IMR-90 (cell line): ENCODE measurements at regions not wholly inside any gene's neighbourhood (a gene's known extent, or its start where the extent isn't known, plus 50 kb on each side); places are given as distances from the start of the nearest gene placed in this dataset.

Experiments
- ATAC-seq: fragments of 200-7000 bp; cut with Tn5 transposase; 2 replicates; pipeline ENCODE4 v1.9.1; 2020; ENCODE audit warnings: low read depth, mild to moderate bottlenecking, moderate library complexity
- BruUV-seq: library from RNA; stranded (reverse); fragments of 400-500 nt; replicated peaks from 2 replicates; lab custom pipeline; 2021; lab: Mats Ljungman, UMichigan
- CTCF ChIA-PET: fragments of 300-600 bp; formaldehyde crosslinking; extraction: SDS; loops from one replicate; lab custom pipeline; 2021; ENCODE audit warnings: antibody characterized with exemption; lab: Yijun Ruan, JAX
- POLR2A ChIA-PET: fragments of 300-600 bp; sonication (Branson Sonifier 250); formaldehyde crosslinking; loops from one replicate; lab custom pipeline; 2022; ENCODE audit warnings: antibody characterized with exemption; ENCODE audit not compliant: unreplicated experiment; lab: Charles Lee
- DNase-seq: peaks from one replicate; pipeline ENCODE4 v3.0.0; 2013
- H2AFZ ChIP-seq: replicated peaks from 2 replicates; pipeline ENCODE3; 2013; ENCODE audit warnings: low read length, mild to moderate bottlenecking; ENCODE audit not compliant: poor library complexity
- H2AK5ac ChIP-seq: 2 replicates; pipeline ENCODE4 v1.6.1; 2013; ENCODE audit warnings: low read depth, low read length, inconsistent platforms
- H2AK9ac ChIP-seq: replicated peaks from 2 replicates; pipeline ENCODE3; 2013; ENCODE audit warnings: mild to moderate bottlenecking, low read depth, low read length, moderate library complexity; ENCODE audit not compliant: poor library complexity
- H2BK120ac ChIP-seq: 2 replicates; pipeline ENCODE4 v1.6.1; 2013; ENCODE audit warnings: low read depth, low read length, inconsistent platforms
- H2BK15ac ChIP-seq: 3 replicates; pipeline ENCODE4 v1.6.1; 2013; ENCODE audit warnings: low read depth, low read length, inconsistent platforms
- H2BK20ac ChIP-seq: 2 replicates; pipeline ENCODE4 v1.6.1; 2013; ENCODE audit warnings: low read depth, mild to moderate bottlenecking, inconsistent platforms, low read length, moderate library complexity
- H2BK5ac ChIP-seq: 2 replicates; pipeline ENCODE4 v1.6.1; 2013; ENCODE audit warnings: mild to moderate bottlenecking, low read depth, low read length, inconsistent platforms; ENCODE audit not compliant: poor library complexity, severe bottlenecking
- H3K14ac ChIP-seq: replicated peaks from 2 replicates; pipeline ENCODE4 v1.6.1; 2013; ENCODE audit warnings: low read depth, low read length, inconsistent platforms
- H3K18ac ChIP-seq: 2 replicates; pipeline ENCODE4 v1.6.1; 2013; ENCODE audit warnings: low read depth, low read length, control low read depth
- H3K23ac ChIP-seq: 2 replicates; pipeline ENCODE4 v1.6.1; 2013; ENCODE audit warnings: low read depth, low read length, inconsistent platforms
- H3K27ac ChIP-seq: 2 replicates; pipeline ENCODE4 v1.5.1; 2013; ENCODE audit warnings: mild to moderate bottlenecking, control low read depth, low read length; ENCODE audit not compliant: insufficient read depth
- H3K27me3 ChIP-seq: 2 replicates; pipeline ENCODE4 v1.6.1; 2013; ENCODE audit warnings: low read length; ENCODE audit not compliant: control insufficient read depth, insufficient read depth
- H3K36me3 ChIP-seq: 2 replicates; pipeline ENCODE4 v1.6.1; 2013; ENCODE audit warnings: low read length, mixed read lengths; ENCODE audit not compliant: control insufficient read depth, insufficient read depth
- H3K4ac ChIP-seq: 2 replicates; pipeline ENCODE4 v1.6.1; 2013; ENCODE audit warnings: low read depth, low read length, inconsistent platforms
- H3K4me1 ChIP-seq: 2 replicates; pipeline ENCODE4 v1.6.1; 2013; ENCODE audit warnings: low read length, mixed read lengths; ENCODE audit not compliant: control insufficient read depth, insufficient read depth
- H3K4me2 ChIP-seq: 2 replicates; pipeline ENCODE4 v1.6.1; 2013; ENCODE audit warnings: low read depth, mild to moderate bottlenecking, control low read depth, low read length, moderate library complexity
- H3K4me3 ChIP-seq: 2 replicates; pipeline ENCODE4 v1.5.1; 2013; ENCODE audit warnings: low read depth, mild to moderate bottlenecking, control low read depth, low read length, moderate library complexity; ENCODE audit not compliant: insufficient read depth
- H3K56ac ChIP-seq: 2 replicates; pipeline ENCODE4 v1.6.1; 2013; ENCODE audit warnings: low read length, inconsistent platforms; ENCODE audit not compliant: insufficient read depth; ENCODE audit errors: extremely low read depth
- H3K79me1 ChIP-seq, 2 experiments: 2 replicates each; pipeline ENCODE4 v1.6.1; 2013; ENCODE audit warnings: low read length in 2 of 2, inconsistent platforms in 1 of 2, low read depth in 1 of 2
- H3K9ac ChIP-seq: 2 replicates; pipeline ENCODE4 v1.6.1; 2013; ENCODE audit warnings: low read depth, low read length, control low read depth
- H3K9me1 ChIP-seq: 2 replicates; pipeline ENCODE4 v1.6.1; 2013; ENCODE audit warnings: low read length, inconsistent platforms; ENCODE audit not compliant: insufficient read depth
- H3K9me3 ChIP-seq: 2 replicates; pipeline ENCODE4 v1.6.1; 2013; ENCODE audit warnings: low read length; ENCODE audit not compliant: control insufficient read depth, insufficient read depth
- H4K20me1 ChIP-seq: 2 replicates; pipeline ENCODE4 v1.6.1; 2013; ENCODE audit warnings: low read length, inconsistent platforms; ENCODE audit not compliant: insufficient read depth
- H4K5ac ChIP-seq: 2 replicates; pipeline ENCODE4 v1.6.1; 2013; ENCODE audit warnings: mild to moderate bottlenecking, low read depth, low read length, control low read depth
- H4K8ac ChIP-seq, 2 experiments: 2 replicates each; pipeline ENCODE4 v1.6.1; 2013; ENCODE audit warnings: low read depth in 2 of 2, low read length in 2 of 2, control low read depth in 1 of 2, inconsistent platforms in 1 of 2
- H4K91ac ChIP-seq: 2 replicates; pipeline ENCODE4 v1.6.1; 2013; ENCODE audit warnings: low read depth, low read length, inconsistent platforms; ENCODE audit not compliant: insufficient read depth
- CEBPB ChIP-seq: IDR thresholded peaks from 2 replicates; pipeline ENCODE4 v1.6.1; 2012; ENCODE audit warnings: low read depth, low read length, improper control_type of control experiment
- CHD1 ChIP-seq: IDR thresholded peaks from 2 replicates; pipeline ENCODE4 v1.6.1; 2012; ENCODE audit warnings: low read depth, low read length, improper control_type of control experiment
- FOS ChIP-seq: fragments of 150-350 bp; IDR thresholded peaks from 2 replicates; pipeline ENCODE4 v1.6.1; 2016; ENCODE audit warnings: low read depth, low read length
- MAFK ChIP-seq: IDR thresholded peaks from 2 replicates; pipeline ENCODE4 v1.6.1; 2012; ENCODE audit warnings: low read depth, low read length, improper control_type of control experiment
- MAZ ChIP-seq: IDR thresholded peaks from 2 replicates; pipeline ENCODE4 v1.6.1; 2012; ENCODE audit warnings: low read depth, mild to moderate bottlenecking, low read length, improper control_type of control experiment, moderate library complexity, borderline replicate concordance
- MXI1 ChIP-seq: IDR thresholded peaks from 2 replicates; pipeline ENCODE4 v1.6.1; 2012; ENCODE audit warnings: low read depth, mild to moderate bottlenecking, low read length, moderate library complexity, borderline replicate concordance
- NFE2L2 ChIP-seq: fragments of 150-350 bp; IDR thresholded peaks from 2 replicates; pipeline ENCODE4 v1.6.1; 2016; ENCODE audit warnings: low read depth, mild to moderate bottlenecking, low read length
- RAD21 ChIP-seq: IDR thresholded peaks from 2 replicates; pipeline ENCODE4 v1.6.1; 2012; ENCODE audit warnings: low read length, improper control_type of control experiment
- RCOR1 ChIP-seq: IDR thresholded peaks from 2 replicates; pipeline ENCODE4 v1.6.1; 2012; ENCODE audit warnings: mild to moderate bottlenecking, low read length, improper control_type of control experiment; ENCODE audit not compliant: insufficient replicate concordance
- RFX5 ChIP-seq: IDR thresholded peaks from 2 replicates; pipeline ENCODE4 v1.8.0; 2012; ENCODE audit warnings: low read depth, mild to moderate bottlenecking, low read length, moderate library complexity
- WGBS, 2 experiments: methylation state at CpG; one replicate each; pipeline versions ENCODE4 v1.1.5 to v1.1.7; 2013; ENCODE audit warnings: missing lambda C conversion rate in 2 of 2; ENCODE audit not compliant: insufficient read length in 1 of 2; ENCODE audit errors: extremely low coverage in 2 of 2; 5-methylcytosine and 5-hydroxymethylcytosine counted together
- dilution Hi-C: fragments of 300-500 bp; cut with HindIII; formaldehyde crosslinking; loops from one replicate; pipeline ENCODE4 v1.14.3; 2018; ENCODE audit warnings: low sequenced_read_pairs; ENCODE audit not compliant: unreplicated experiment
- in situ Hi-C: fragments of 300-500 bp; cut with MboI; formaldehyde crosslinking; loops from 3 replicates; pipeline ENCODE4 v1.14.3; 2019; ENCODE audit warnings: low sequenced_read_pairs, inconsistent platforms, mixed read lengths
- intact Hi-C: fragments of 100-400 bp; cut with micrococcal nuclease; formaldehyde crosslinking; loops from 2 replicates; pipeline ENCODE4 v1.10.0; 2022
- TF ChIP-seq, protein P1 (sequence below): fragments of 150-350 bp; IDR thresholded peaks from 2 replicates; pipeline ENCODE4 v1.6.1; 2017; ENCODE audit warnings: mild to moderate bottlenecking, antibody characterized with exemption, low read length, low read depth
- TF ChIP-seq, protein P2 (sequence below): conservative IDR thresholded peaks from 2 replicates; pipeline ENCODE4 v1.5.1; 2012; ENCODE audit warnings: mild to moderate bottlenecking, low read depth, low read length, improper control_type of control experiment

DNA sequence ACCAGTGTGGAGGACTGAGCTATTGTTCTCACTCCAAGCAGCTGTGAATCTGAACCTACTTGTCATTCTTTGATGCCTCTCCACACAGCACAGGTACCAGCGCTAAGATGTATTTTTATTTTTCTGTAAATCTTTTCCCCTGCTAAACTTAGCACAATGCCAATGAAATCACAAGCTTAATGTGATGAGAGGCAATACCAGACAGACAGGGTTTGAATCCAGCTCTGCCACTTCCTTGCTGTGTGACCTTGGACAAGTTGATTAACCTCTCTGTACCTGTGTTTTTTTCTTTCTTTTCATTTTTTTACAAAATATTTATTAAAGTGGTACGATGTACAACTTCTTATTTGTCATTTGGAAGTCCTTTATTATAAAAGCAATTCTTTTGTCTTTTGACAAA, 757.6 kb downstream of the MED13L start:
- no peaks in the 10 kb centered on the region for H3K27me3 ChIP-seq
- no peaks in the 10 kb centered on the region for H3K36me3 ChIP-seq
- dilution Hi-C loops (no loop called here), intact Hi-C loops (no loop called here), in situ Hi-C loops (no loop called here)
- ChIA-PET CTCF (interaction anchor here (1.0 kb wide), 1 partner anchor 63 kb away, joined by 3 read pairs; no protein-coding TSS in a partner anchor), POLR2A (no interaction called here)
- WGBS, 2 experiments: no CpG with 5 or more reads among the region's 2 CpGs
- no peak overlapping the region for H3K4me2 ChIP-seq
- no peak overlapping the region for H3K9ac ChIP-seq
- DNase-seq: no peak
- H3K9me3 ChIP-seq: peaks cover 4% of the 10 kb centered on the region
- H2AK5ac ChIP-seq: no peak overlapping the region
- H2BK20ac ChIP-seq: no peak overlapping the region
- no peak overlapping the region for H3K18ac ChIP-seq
- H3K23ac ChIP-seq: no peak overlapping the region
- H4K91ac ChIP-seq: no peak overlapping the region
- H3K27ac ChIP-seq: no peak overlapping the region
- no peak overlapping the region for H4K8ac ChIP-seq
- H2BK120ac ChIP-seq: no peak overlapping the region
- H3K14ac ChIP-seq: no peak overlapping the region
- H4K5ac ChIP-seq: no peak overlapping the region
- no peaks in the 10 kb centered on the region for H3K9me1 ChIP-seq
- ATAC-seq: no peak
- peak overlapping the region; percentile 74 for H2AK9ac ChIP-seq
- H2AFZ ChIP-seq: no peak overlapping the region
- H3K4ac ChIP-seq: no peak overlapping the region
- no peak overlapping the region for H2BK5ac ChIP-seq
- no peak overlapping the region for H2BK15ac ChIP-seq
- H4K20me1 ChIP-seq: no peaks in the 10 kb centered on the region
- no TSS peak for BruUV-seq
- H3K56ac ChIP-seq: no peak overlapping the region
- H3K4me3 ChIP-seq: no peak overlapping the region
- no peak for TF ChIP-seq FOS
- TF ChIP-seq, protein P1, sequence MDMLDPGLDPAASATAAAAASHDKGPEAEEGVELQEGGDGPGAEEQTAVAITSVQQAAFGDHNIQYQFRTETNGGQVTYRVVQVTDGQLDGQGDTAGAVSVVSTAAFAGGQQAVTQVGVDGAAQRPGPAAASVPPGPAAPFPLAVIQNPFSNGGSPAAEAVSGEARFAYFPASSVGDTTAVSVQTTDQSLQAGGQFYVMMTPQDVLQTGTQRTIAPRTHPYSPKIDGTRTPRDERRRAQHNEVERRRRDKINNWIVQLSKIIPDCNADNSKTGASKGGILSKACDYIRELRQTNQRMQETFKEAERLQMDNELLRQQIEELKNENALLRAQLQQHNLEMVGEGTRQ: no peak
- TF ChIP-seq, protein P2, sequence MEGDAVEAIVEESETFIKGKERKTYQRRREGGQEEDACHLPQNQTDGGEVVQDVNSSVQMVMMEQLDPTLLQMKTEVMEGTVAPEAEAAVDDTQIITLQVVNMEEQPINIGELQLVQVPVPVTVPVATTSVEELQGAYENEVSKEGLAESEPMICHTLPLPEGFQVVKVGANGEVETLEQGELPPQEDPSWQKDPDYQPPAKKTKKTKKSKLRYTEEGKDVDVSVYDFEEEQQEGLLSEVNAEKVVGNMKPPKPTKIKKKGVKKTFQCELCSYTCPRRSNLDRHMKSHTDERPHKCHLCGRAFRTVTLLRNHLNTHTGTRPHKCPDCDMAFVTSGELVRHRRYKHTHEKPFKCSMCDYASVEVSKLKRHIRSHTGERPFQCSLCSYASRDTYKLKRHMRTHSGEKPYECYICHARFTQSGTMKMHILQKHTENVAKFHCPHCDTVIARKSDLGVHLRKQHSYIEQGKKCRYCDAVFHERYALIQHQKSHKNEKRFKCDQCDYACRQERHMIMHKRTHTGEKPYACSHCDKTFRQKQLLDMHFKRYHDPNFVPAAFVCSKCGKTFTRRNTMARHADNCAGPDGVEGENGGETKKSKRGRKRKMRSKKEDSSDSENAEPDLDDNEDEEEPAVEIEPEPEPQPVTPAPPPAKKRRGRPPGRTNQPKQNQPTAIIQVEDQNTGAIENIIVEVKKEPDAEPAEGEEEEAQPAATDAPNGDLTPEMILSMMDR: no peak
- TF ChIP-seq RAD21: no peak
- no peak for TF ChIP-seq CEBPB
- TF ChIP-seq RCOR1: no peak
- TF ChIP-seq MXI1: no peak
- no peak for TF ChIP-seq RFX5
- no peak for TF ChIP-seq CHD1
- no peak for TF ChIP-seq MAZ
- no peak for TF ChIP-seq MAFK
- no peak for TF ChIP-seq NFE2L2
- no peaks in the 10 kb centered on the region for H3K79me1 ChIP-seq
- no peaks in the 10 kb centered on the region for H3K4me1 ChIP-seq
